ENCODE measurements at regions not wholly inside any gene's neighbourhood (a gene's known extent, or its start where the extent isn't known, plus 50 kb on each side); places are given as distances from the start of the nearest gene placed in this dataset.
A peak's percentile ranks its signal among the peaks of the same experiment; 100 is the strongest.

- POLR2A ChIA-PET, result no interaction called here
- DNase-seq (ENCODE audit: unreplicated experiment), result peak; percentile 74
- BruUV-seq (replicated peaks), result no TSS peak
Measured at GRCh38 chr21:35244514-35244913, 195.4 kb upstream of the RUNX1 start.

GRCh38 chr21:35243171-35243570, 194.1 kb upstream of the RUNX1 start:
- Mint-ChIP-seq H3K9me3 (ENCODE audit: unreplicated experiment) (peaks cover 2% of the 10 kb centered on the region), H3K27ac (ENCODE audit: low read depth, unreplicated experiment) (no peak overlapping the region), H3K4me3 (ENCODE audit: unreplicated experiment) (no peak overlapping the region), H3K36me3 (ENCODE audit: insufficient read depth, unreplicated experiment) (no peaks in the 10 kb centered on the region), H3K27me3 (ENCODE audit: insufficient read depth, unreplicated experiment) (no peaks in the 10 kb centered on the region), H3K4me1 (ENCODE audit: insufficient read depth, unreplicated experiment) (peaks cover 5% of the 10 kb centered on the region)
- intact Hi-C loops (cut with micrococcal nuclease), result no loop called here
- BruUV-seq (replicated peaks), result no TSS peak
- no peak for DNase-seq (ENCODE audit: unreplicated experiment)
- POLR2A ChIA-PET, result interaction anchor here (0.9 kb wide), 1 partner anchor 12 kb away, joined by 3 read pairs; no protein-coding TSS in a partner anchor
- CTCF ChIA-PET, result no interaction called here
- TF ChIP-seq CTCF (IDR thresholded peaks at IDR 0.05; ENCODE audit: unreplicated experiment), result no peak

More at GRCh38 chr21:35244514-35244913, 195.4 kb upstream of the RUNX1 start:
- Mint-ChIP-seq H3K4me3 (ENCODE audit: unreplicated experiment) (no peak overlapping the region), H3K27me3 (ENCODE audit: insufficient read depth, unreplicated experiment) (no peaks in the 10 kb centered on the region), H3K9me3 (ENCODE audit: unreplicated experiment) (peaks cover 8% of the 10 kb centered on the region), H3K27ac (ENCODE audit: low read depth, unreplicated experiment) (peak overlapping the region; percentile 27), H3K4me1 (ENCODE audit: insufficient read depth, unreplicated experiment) (peaks cover 5% of the 10 kb centered on the region), H3K36me3 (ENCODE audit: insufficient read depth, unreplicated experiment) (no peaks in the 10 kb centered on the region)
- no peak for TF ChIP-seq CTCF (IDR thresholded peaks at IDR 0.05; ENCODE audit: unreplicated experiment)
- CTCF ChIA-PET, result no interaction called here
- intact Hi-C loops (cut with micrococcal nuclease), result no loop called here

GRCh38 chr21:35239811-35240219, 190.7 kb upstream of the RUNX1 start:
- intact Hi-C loops (cut with micrococcal nuclease), result no loop called here
- Mint-ChIP-seq H3K27me3 (ENCODE audit: insufficient read depth, unreplicated experiment) (no peaks in the 10 kb centered on the region), H3K36me3 (ENCODE audit: insufficient read depth, unreplicated experiment) (no peaks in the 10 kb centered on the region), H3K4me3 (ENCODE audit: unreplicated experiment) (no peak overlapping the region), H3K9me3 (ENCODE audit: unreplicated experiment) (peaks cover 9% of the 10 kb centered on the region), H3K27ac (ENCODE audit: low read depth, unreplicated experiment) (no peak overlapping the region), H3K4me1 (ENCODE audit: insufficient read depth, unreplicated experiment) (peaks cover 5% of the 10 kb centered on the region)
- POLR2A ChIA-PET, result interaction anchor here (1.3 kb wide), 1 partner anchor 14 kb away, joined by 3 read pairs; no protein-coding TSS in a partner anchor
- CTCF ChIA-PET, result interaction anchor here (1.1 kb wide), 1 partner anchor 17 kb away, joined by 3 read pairs; no protein-coding TSS in a partner anchor
- TF ChIP-seq CTCF (IDR thresholded peaks at IDR 0.05; ENCODE audit: unreplicated experiment), result no peak
- BruUV-seq (replicated peaks), result no TSS peak
- no peak for DNase-seq (ENCODE audit: unreplicated experiment)

- intact Hi-C loops (cut with micrococcal nuclease), result no loop called here
- Mint-ChIP-seq H3K27ac (ENCODE audit: low read depth, unreplicated experiment) (no peak overlapping the region), H3K4me1 (ENCODE audit: insufficient read depth, unreplicated experiment) (no peaks in the 10 kb centered on the region), H3K4me3 (ENCODE audit: unreplicated experiment) (no peak overlapping the region), H3K9me3 (ENCODE audit: unreplicated experiment) (peaks cover 9% of the 10 kb centered on the region), H3K36me3 (ENCODE audit: insufficient read depth, unreplicated experiment) (no peaks in the 10 kb centered on the region), H3K27me3 (ENCODE audit: insufficient read depth, unreplicated experiment) (no peaks in the 10 kb centered on the region)
- no peak for DNase-seq (ENCODE audit: unreplicated experiment)
- ChIA-PET CTCF (no interaction called here), POLR2A (interaction anchor here (0.7 kb wide), 1 partner anchor 602 kb away, joined by 3 read pairs; no protein-coding TSS in a partner anchor)
- TF ChIP-seq CTCF (IDR thresholded peaks at IDR 0.05; ENCODE audit: unreplicated experiment), result no peak
- BruUV-seq (replicated peaks), result no TSS peak
Measured at GRCh38 chr21:35238119-35238518, 189.0 kb upstream of the RUNX1 start.

All from MCF 10A (cell line).